IMR-90 (cell line): ENCODE measurements at regions not wholly inside any gene's neighbourhood (a gene's known extent, or its start where the extent isn't known, plus 50 kb on each side); places are given as distances from the start of the nearest gene placed in this dataset.

Experiments
- ATAC-seq: fragments of 200-7000 bp; cut with Tn5 transposase; 2 replicates; pipeline ENCODE4 v1.9.1; 2020; ENCODE audit warnings: low read depth, mild to moderate bottlenecking, moderate library complexity
- BruUV-seq: library from RNA; stranded (reverse); fragments of 400-500 nt; replicated peaks from 2 replicates; lab custom pipeline; 2021; lab: Mats Ljungman, UMichigan
- CTCF ChIA-PET: fragments of 300-600 bp; formaldehyde crosslinking; extraction: SDS; loops from one replicate; lab custom pipeline; 2021; ENCODE audit warnings: antibody characterized with exemption; lab: Yijun Ruan, JAX
- POLR2A ChIA-PET: fragments of 300-600 bp; sonication (Branson Sonifier 250); formaldehyde crosslinking; loops from one replicate; lab custom pipeline; 2022; ENCODE audit warnings: antibody characterized with exemption; ENCODE audit not compliant: unreplicated experiment; lab: Charles Lee
- DNase-seq: peaks from one replicate; pipeline ENCODE4 v3.0.0; 2013
- H2AFZ ChIP-seq: replicated peaks from 2 replicates; pipeline ENCODE3; 2013; ENCODE audit warnings: low read length, mild to moderate bottlenecking; ENCODE audit not compliant: poor library complexity
- H2AK5ac ChIP-seq: 2 replicates; pipeline ENCODE4 v1.6.1; 2013; ENCODE audit warnings: low read depth, low read length, inconsistent platforms
- H2AK9ac ChIP-seq: replicated peaks from 2 replicates; pipeline ENCODE3; 2013; ENCODE audit warnings: mild to moderate bottlenecking, low read depth, low read length, moderate library complexity; ENCODE audit not compliant: poor library complexity
- H2BK120ac ChIP-seq: 2 replicates; pipeline ENCODE4 v1.6.1; 2013; ENCODE audit warnings: low read depth, low read length, inconsistent platforms
- H2BK15ac ChIP-seq: 3 replicates; pipeline ENCODE4 v1.6.1; 2013; ENCODE audit warnings: low read depth, low read length, inconsistent platforms
- H2BK20ac ChIP-seq: 2 replicates; pipeline ENCODE4 v1.6.1; 2013; ENCODE audit warnings: low read depth, mild to moderate bottlenecking, inconsistent platforms, low read length, moderate library complexity
- H2BK5ac ChIP-seq: 2 replicates; pipeline ENCODE4 v1.6.1; 2013; ENCODE audit warnings: mild to moderate bottlenecking, low read depth, low read length, inconsistent platforms; ENCODE audit not compliant: poor library complexity, severe bottlenecking
- H3K14ac ChIP-seq: replicated peaks from 2 replicates; pipeline ENCODE4 v1.6.1; 2013; ENCODE audit warnings: low read depth, low read length, inconsistent platforms
- H3K18ac ChIP-seq: 2 replicates; pipeline ENCODE4 v1.6.1; 2013; ENCODE audit warnings: low read depth, low read length, control low read depth
- H3K23ac ChIP-seq: 2 replicates; pipeline ENCODE4 v1.6.1; 2013; ENCODE audit warnings: low read depth, low read length, inconsistent platforms
- H3K27ac ChIP-seq: 2 replicates; pipeline ENCODE4 v1.5.1; 2013; ENCODE audit warnings: mild to moderate bottlenecking, control low read depth, low read length; ENCODE audit not compliant: insufficient read depth
- H3K27me3 ChIP-seq: 2 replicates; pipeline ENCODE4 v1.6.1; 2013; ENCODE audit warnings: low read length; ENCODE audit not compliant: control insufficient read depth, insufficient read depth
- H3K36me3 ChIP-seq: 2 replicates; pipeline ENCODE4 v1.6.1; 2013; ENCODE audit warnings: low read length, mixed read lengths; ENCODE audit not compliant: control insufficient read depth, insufficient read depth
- H3K4ac ChIP-seq: 2 replicates; pipeline ENCODE4 v1.6.1; 2013; ENCODE audit warnings: low read depth, low read length, inconsistent platforms
- H3K4me1 ChIP-seq: 2 replicates; pipeline ENCODE4 v1.6.1; 2013; ENCODE audit warnings: low read length, mixed read lengths; ENCODE audit not compliant: control insufficient read depth, insufficient read depth
- H3K4me2 ChIP-seq: 2 replicates; pipeline ENCODE4 v1.6.1; 2013; ENCODE audit warnings: low read depth, mild to moderate bottlenecking, control low read depth, low read length, moderate library complexity
- H3K4me3 ChIP-seq: 2 replicates; pipeline ENCODE4 v1.5.1; 2013; ENCODE audit warnings: low read depth, mild to moderate bottlenecking, control low read depth, low read length, moderate library complexity; ENCODE audit not compliant: insufficient read depth
- H3K56ac ChIP-seq: 2 replicates; pipeline ENCODE4 v1.6.1; 2013; ENCODE audit warnings: low read length, inconsistent platforms; ENCODE audit not compliant: insufficient read depth; ENCODE audit errors: extremely low read depth
- H3K79me1 ChIP-seq, 2 experiments: 2 replicates each; pipeline ENCODE4 v1.6.1; 2013; ENCODE audit warnings: low read length in 2 of 2, inconsistent platforms in 1 of 2, low read depth in 1 of 2
- H3K9ac ChIP-seq: 2 replicates; pipeline ENCODE4 v1.6.1; 2013; ENCODE audit warnings: low read depth, low read length, control low read depth
- H3K9me1 ChIP-seq: 2 replicates; pipeline ENCODE4 v1.6.1; 2013; ENCODE audit warnings: low read length, inconsistent platforms; ENCODE audit not compliant: insufficient read depth
- H3K9me3 ChIP-seq: 2 replicates; pipeline ENCODE4 v1.6.1; 2013; ENCODE audit warnings: low read length; ENCODE audit not compliant: control insufficient read depth, insufficient read depth
- H4K20me1 ChIP-seq: 2 replicates; pipeline ENCODE4 v1.6.1; 2013; ENCODE audit warnings: low read length, inconsistent platforms; ENCODE audit not compliant: insufficient read depth
- H4K5ac ChIP-seq: 2 replicates; pipeline ENCODE4 v1.6.1; 2013; ENCODE audit warnings: mild to moderate bottlenecking, low read depth, low read length, control low read depth
- H4K8ac ChIP-seq, 2 experiments: 2 replicates each; pipeline ENCODE4 v1.6.1; 2013; ENCODE audit warnings: low read depth in 2 of 2, low read length in 2 of 2, control low read depth in 1 of 2, inconsistent platforms in 1 of 2
- H4K91ac ChIP-seq: 2 replicates; pipeline ENCODE4 v1.6.1; 2013; ENCODE audit warnings: low read depth, low read length, inconsistent platforms; ENCODE audit not compliant: insufficient read depth
- CHD1 ChIP-seq: IDR thresholded peaks from 2 replicates; pipeline ENCODE4 v1.6.1; 2012; ENCODE audit warnings: low read depth, low read length, improper control_type of control experiment
- MAFK ChIP-seq: IDR thresholded peaks from 2 replicates; pipeline ENCODE4 v1.6.1; 2012; ENCODE audit warnings: low read depth, low read length, improper control_type of control experiment
- RCOR1 ChIP-seq: IDR thresholded peaks from 2 replicates; pipeline ENCODE4 v1.6.1; 2012; ENCODE audit warnings: mild to moderate bottlenecking, low read length, improper control_type of control experiment; ENCODE audit not compliant: insufficient replicate concordance
- WGBS, 2 experiments: methylation state at CpG; one replicate each; pipeline versions ENCODE4 v1.1.5 to v1.1.7; 2013; ENCODE audit warnings: missing lambda C conversion rate in 2 of 2; ENCODE audit not compliant: insufficient read length in 1 of 2; ENCODE audit errors: extremely low coverage in 2 of 2; 5-methylcytosine and 5-hydroxymethylcytosine counted together
- dilution Hi-C: fragments of 300-500 bp; cut with HindIII; formaldehyde crosslinking; loops from one replicate; pipeline ENCODE4 v1.14.3; 2018; ENCODE audit warnings: low sequenced_read_pairs; ENCODE audit not compliant: unreplicated experiment
- in situ Hi-C: fragments of 300-500 bp; cut with MboI; formaldehyde crosslinking; loops from 3 replicates; pipeline ENCODE4 v1.14.3; 2019; ENCODE audit warnings: low sequenced_read_pairs, inconsistent platforms, mixed read lengths
- intact Hi-C: fragments of 100-400 bp; cut with micrococcal nuclease; formaldehyde crosslinking; loops from 2 replicates; pipeline ENCODE4 v1.10.0; 2022

GRCh38 chr3:181464033-181464694, 247.6 kb upstream of the SOX2 start:
- no peak overlapping the region for H2BK5ac ChIP-seq
- ChIA-PET CTCF (no interaction called here), POLR2A (no interaction called here)
- no CpG with 5 or more reads among the region's 6 CpGs for WGBS, 2 experiments
- no peaks in the 10 kb centered on the region for H3K4me1 ChIP-seq
- peaks cover 6% of the 10 kb centered on the region for H3K9me3 ChIP-seq
- TF ChIP-seq MAFK (no peak), CHD1 (no peak), RCOR1 (no peak)
- H3K9ac ChIP-seq: no peak overlapping the region
- no peak overlapping the region for H2AFZ ChIP-seq
- no peak overlapping the region for H2BK20ac ChIP-seq
- no peak overlapping the region for H4K91ac ChIP-seq
- no peak overlapping the region for H2AK5ac ChIP-seq
- H4K8ac ChIP-seq: no peak overlapping the region
- H3K27ac ChIP-seq: no peak overlapping the region
- dilution Hi-C loops (no loop called here), in situ Hi-C loops (no loop called here), intact Hi-C loops (no loop called here)
- no peak overlapping the region for H3K18ac ChIP-seq
- H3K56ac ChIP-seq: no peak overlapping the region
- H3K27me3 ChIP-seq: no peaks in the 10 kb centered on the region
- no peaks in the 10 kb centered on the region for H3K9me1 ChIP-seq
- no peak overlapping the region for H4K5ac ChIP-seq
- H2BK15ac ChIP-seq: no peak overlapping the region
- H2BK120ac ChIP-seq: no peak overlapping the region
- no peak overlapping the region for H3K4ac ChIP-seq
- H2AK9ac ChIP-seq: no peak overlapping the region
- no peak overlapping the region for H3K23ac ChIP-seq
- no peak overlapping the region for H3K4me2 ChIP-seq
- H3K36me3 ChIP-seq: no peaks in the 10 kb centered on the region
- DNase-seq: no peak
- H3K4me3 ChIP-seq: no peak overlapping the region
- H3K79me1 ChIP-seq: no peaks in the 10 kb centered on the region
- H4K20me1 ChIP-seq: no peaks in the 10 kb centered on the region
- BruUV-seq: no TSS peak
- no peak for ATAC-seq
- no peak overlapping the region for H3K14ac ChIP-seq
